KMS-11 (cell line): ENCODE measurements at regions not wholly inside any gene's neighbourhood (a gene's known extent, or its start where the extent isn't known, plus 50 kb on each side); places are given as distances from the start of the nearest gene placed in this dataset.

Experiments used
- H2AFZ ChIP-seq: fragments of 200-600 bp; sonication (generic); 2 replicates; pipeline ENCODE4 v1.6.1; 2016; ENCODE audit warnings: antibody characterized with exemption, mixed run types, low read depth
- H3K27ac ChIP-seq: fragments of 200-600 bp; sonication (generic); 2 replicates; pipeline ENCODE4 v1.6.1; 2016; ENCODE audit warnings: mild to moderate bottlenecking, mixed run types
- H3K27me3 ChIP-seq: fragments of 200-600 bp; sonication (generic); 2 replicates; pipeline ENCODE4 v1.6.1; 2017; ENCODE audit warnings: mild to moderate bottlenecking, low read depth, mixed run types, moderate library complexity; ENCODE audit not compliant: insufficient read depth
- H3K36me3 ChIP-seq: fragments of 200-600 bp; sonication (generic); 2 replicates; pipeline ENCODE4 v1.6.1; 2017; ENCODE audit warnings: mild to moderate bottlenecking, mixed run types; ENCODE audit not compliant: insufficient read depth
- H3K4me1 ChIP-seq: fragments of 200-600 bp; sonication (generic); 2 replicates; pipeline ENCODE4 v1.6.1; 2016; ENCODE audit warnings: mild to moderate bottlenecking, low read depth, mixed run types; ENCODE audit not compliant: poor library complexity, severe bottlenecking
- H3K4me2 ChIP-seq: fragments of 200-600 bp; sonication (generic); 2 replicates; pipeline ENCODE4 v1.7.0; 2016; ENCODE audit warnings: mild to moderate bottlenecking, mixed run types
- H3K4me3 ChIP-seq: fragments of 200-600 bp; sonication (generic); IDR thresholded peaks from 2 replicates; pipeline ENCODE4 v1.6.1; 2017; ENCODE audit warnings: low read depth, low read length, mixed read lengths; ENCODE audit not compliant: insufficient read depth
- H3K79me2 ChIP-seq: fragments of 200-600 bp; sonication (generic); 2 replicates; pipeline ENCODE4 v1.6.1; 2016; ENCODE audit warnings: low read depth, mixed run types; ENCODE audit not compliant: insufficient read depth
- H3K9ac ChIP-seq: fragments of 200-600 bp; sonication (generic); 2 replicates; pipeline ENCODE4 v1.6.1; 2016; ENCODE audit warnings: mild to moderate bottlenecking, mixed run types
- H4K20me1 ChIP-seq: fragments of 200-600 bp; sonication (generic); 2 replicates; pipeline ENCODE4 v1.6.1; 2016; ENCODE audit warnings: mild to moderate bottlenecking, mixed run types; ENCODE audit not compliant: insufficient read depth
- TF ChIP-seq, protein P1 (sequence below): fragments of 200-600 bp; sonication (generic); conservative IDR thresholded peaks from 2 replicates; pipeline ENCODE4 v1.6.1; 2017; ENCODE audit warnings: low read depth, mild to moderate bottlenecking, antibody characterized with exemption, low read length, moderate library complexity, mixed read lengths

DNA sequence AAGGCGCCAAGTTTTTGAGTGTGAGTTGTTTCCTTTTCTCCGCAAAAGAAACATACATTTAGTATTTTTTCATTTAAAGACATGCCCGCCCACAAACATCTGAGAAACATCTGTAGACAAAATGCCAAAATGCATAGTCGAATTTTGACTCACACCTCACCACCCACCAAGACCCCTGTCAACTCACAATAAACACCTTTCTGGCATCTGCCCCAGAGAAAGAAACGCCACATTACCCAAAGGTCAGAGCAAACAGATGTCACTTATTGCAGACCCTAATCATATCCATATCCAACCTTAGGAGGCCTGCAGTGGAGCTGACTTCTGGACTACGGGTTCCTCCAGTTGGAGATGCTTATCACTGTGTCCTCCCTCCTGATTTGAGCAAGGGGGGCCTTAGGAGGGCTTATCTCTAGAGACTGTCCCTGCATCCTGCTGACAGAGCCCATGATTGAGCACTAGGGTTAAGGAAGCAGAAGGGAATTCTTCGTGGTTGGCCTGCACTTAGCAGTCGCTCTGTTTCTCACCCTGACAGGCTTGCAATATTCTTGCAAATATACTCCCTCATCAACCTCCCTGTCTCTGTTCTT is 90.5 kb upstream of the TBX18 start:
- no peaks in the 10 kb centered on the region for H3K4me1 ChIP-seq
- no peak overlapping the region for H3K9ac ChIP-seq
- no peaks in the 10 kb centered on the region for H4K20me1 ChIP-seq
- H3K4me3 ChIP-seq = no peak overlapping the region
- H3K4me2 ChIP-seq = no peak overlapping the region
- no peak overlapping the region for H2AFZ ChIP-seq
- TF ChIP-seq, protein P1, sequence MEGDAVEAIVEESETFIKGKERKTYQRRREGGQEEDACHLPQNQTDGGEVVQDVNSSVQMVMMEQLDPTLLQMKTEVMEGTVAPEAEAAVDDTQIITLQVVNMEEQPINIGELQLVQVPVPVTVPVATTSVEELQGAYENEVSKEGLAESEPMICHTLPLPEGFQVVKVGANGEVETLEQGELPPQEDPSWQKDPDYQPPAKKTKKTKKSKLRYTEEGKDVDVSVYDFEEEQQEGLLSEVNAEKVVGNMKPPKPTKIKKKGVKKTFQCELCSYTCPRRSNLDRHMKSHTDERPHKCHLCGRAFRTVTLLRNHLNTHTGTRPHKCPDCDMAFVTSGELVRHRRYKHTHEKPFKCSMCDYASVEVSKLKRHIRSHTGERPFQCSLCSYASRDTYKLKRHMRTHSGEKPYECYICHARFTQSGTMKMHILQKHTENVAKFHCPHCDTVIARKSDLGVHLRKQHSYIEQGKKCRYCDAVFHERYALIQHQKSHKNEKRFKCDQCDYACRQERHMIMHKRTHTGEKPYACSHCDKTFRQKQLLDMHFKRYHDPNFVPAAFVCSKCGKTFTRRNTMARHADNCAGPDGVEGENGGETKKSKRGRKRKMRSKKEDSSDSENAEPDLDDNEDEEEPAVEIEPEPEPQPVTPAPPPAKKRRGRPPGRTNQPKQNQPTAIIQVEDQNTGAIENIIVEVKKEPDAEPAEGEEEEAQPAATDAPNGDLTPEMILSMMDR = no peak
- H3K36me3 ChIP-seq = no peaks in the 10 kb centered on the region
- H3K27me3 ChIP-seq = no peaks in the 10 kb centered on the region
- H3K79me2 ChIP-seq = no peaks in the 10 kb centered on the region
- H3K27ac ChIP-seq = no peak overlapping the region

DNA sequence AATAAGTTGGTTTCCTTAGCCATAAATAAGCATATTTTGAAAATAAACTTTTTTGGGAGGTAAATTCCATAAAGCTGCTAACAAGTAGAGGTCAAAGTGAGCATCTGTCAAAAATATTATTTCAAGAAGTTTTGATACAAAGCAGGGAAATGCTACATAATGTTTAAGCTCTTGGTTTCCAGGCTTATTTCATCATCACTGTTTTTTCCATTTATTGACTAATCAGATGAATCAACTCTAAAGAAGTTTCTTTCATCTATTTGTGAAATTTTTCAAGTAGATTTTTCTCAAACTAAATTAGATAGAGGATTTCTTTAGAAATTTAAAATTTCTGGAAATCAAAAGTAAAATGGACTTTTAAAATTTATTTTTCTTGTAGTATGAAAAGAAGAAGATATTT is 89.5 kb upstream of the TBX18 start:
- Histone ChIP-seq H3K9ac (no peak overlapping the region), H2AFZ (no peak overlapping the region), H4K20me1 (no peaks in the 10 kb centered on the region), H3K27ac (no peak overlapping the region), H3K4me3 (no peak overlapping the region), H3K27me3 (no peaks in the 10 kb centered on the region), H3K4me1 (no peaks in the 10 kb centered on the region), H3K36me3 (no peaks in the 10 kb centered on the region), H3K4me2 (no peak overlapping the region), H3K79me2 (no peaks in the 10 kb centered on the region)
- TF ChIP-seq, protein P1 = no peak

DNA sequence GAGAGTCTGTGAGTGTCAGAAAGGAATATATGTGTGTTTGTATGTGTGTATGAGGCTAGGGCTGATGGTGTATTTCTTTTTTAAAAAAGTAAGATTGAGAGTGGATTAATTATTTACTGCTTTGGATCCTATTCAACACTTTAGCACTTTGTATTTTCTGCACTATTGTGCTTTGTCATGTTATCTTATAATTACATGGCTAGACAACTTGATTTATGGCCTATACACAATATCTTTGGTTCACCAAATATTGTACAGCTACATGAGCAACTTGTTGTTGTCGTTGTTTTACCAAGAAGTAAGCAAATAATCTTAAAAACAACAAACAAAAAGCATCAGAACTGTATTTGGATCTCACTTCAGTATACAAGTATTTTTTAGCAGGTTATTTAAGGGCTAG is 84.6 kb upstream of the TBX18 start:
- no peaks in the 10 kb centered on the region for H3K27me3 ChIP-seq
- H3K27ac ChIP-seq = no peak overlapping the region
- H3K4me3 ChIP-seq = no peak overlapping the region
- no peaks in the 10 kb centered on the region for H3K79me2 ChIP-seq
- no peak overlapping the region for H3K9ac ChIP-seq
- H2AFZ ChIP-seq = no peak overlapping the region
- TF ChIP-seq, protein P1 = no peak
- no peaks in the 10 kb centered on the region for H4K20me1 ChIP-seq
- H3K4me1 ChIP-seq = no peaks in the 10 kb centered on the region
- H3K4me2 ChIP-seq = no peak overlapping the region
- no peaks in the 10 kb centered on the region for H3K36me3 ChIP-seq

DNA sequence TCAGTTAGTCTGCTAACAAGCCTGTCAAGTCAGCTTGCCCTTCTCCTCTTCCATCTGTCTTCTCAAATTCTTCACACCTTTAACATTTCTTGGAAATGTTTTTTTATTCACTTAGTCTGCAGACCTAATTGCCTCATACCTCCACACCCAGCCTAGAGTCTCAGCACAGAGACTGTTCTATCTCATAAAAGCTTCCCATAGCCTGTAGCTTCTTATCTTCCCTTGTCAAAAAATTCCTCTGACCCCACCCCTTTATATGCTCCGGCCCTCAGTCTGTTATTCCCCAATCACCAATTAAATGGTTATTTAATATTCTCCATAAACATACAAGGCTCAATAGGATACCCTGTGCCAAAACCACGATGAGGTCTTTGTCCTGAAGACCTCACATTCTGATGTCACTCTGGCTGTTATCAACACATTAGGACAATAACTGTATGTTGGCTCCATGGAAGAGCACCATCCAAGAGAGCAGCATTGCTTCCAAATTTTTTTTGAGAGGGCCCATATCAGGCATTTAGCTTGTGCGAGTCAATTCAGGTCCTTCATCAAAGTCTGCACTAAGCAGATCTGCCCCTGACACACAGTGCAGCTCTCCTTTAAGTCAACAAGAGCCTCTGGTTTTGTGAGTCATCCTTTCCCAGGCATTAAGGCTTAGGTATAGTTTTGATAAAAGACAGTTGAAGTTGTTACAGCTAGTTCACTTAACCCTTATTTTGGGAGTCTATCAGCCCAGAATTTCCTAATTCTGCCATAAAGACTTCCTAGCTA is 83.2 kb upstream of the TBX18 start:
- Histone ChIP-seq H2AFZ (no peak overlapping the region), H4K20me1 (no peaks in the 10 kb centered on the region)
- TF ChIP-seq, protein P1 = no peak

More for the DNA sequence above, 83.2 kb upstream of the TBX18 start:
- Histone ChIP-seq H3K27me3 (no peaks in the 10 kb centered on the region), H3K4me1 (no peaks in the 10 kb centered on the region), H3K4me3 (no peak overlapping the region), H3K36me3 (no peaks in the 10 kb centered on the region), H3K9ac (no peak overlapping the region), H3K79me2 (no peaks in the 10 kb centered on the region), H3K4me2 (no peak overlapping the region), H3K27ac (no peak overlapping the region)
